HG02642 (cell line): ENCODE measurements at regions not wholly inside any gene's neighbourhood (a gene's known extent, or its start where the extent isn't known, plus 50 kb on each side); places are given as distances from the start of the nearest gene placed in this dataset.
"Not testable (repeated sequence)": the region's sequence is repeated elsewhere in the genome, so short reads cannot be mapped to it uniquely, and the experiment has no call there.

ENCODE experiments used
- ATAC-seq: cut with Tn5 transposase; IDR thresholded peaks from one replicate; pipeline ENCODE4 v1.9.1; 2021; ENCODE audit warnings: mild to moderate bottlenecking; ENCODE audit not compliant: unreplicated experiment, poor library complexity

DNA sequence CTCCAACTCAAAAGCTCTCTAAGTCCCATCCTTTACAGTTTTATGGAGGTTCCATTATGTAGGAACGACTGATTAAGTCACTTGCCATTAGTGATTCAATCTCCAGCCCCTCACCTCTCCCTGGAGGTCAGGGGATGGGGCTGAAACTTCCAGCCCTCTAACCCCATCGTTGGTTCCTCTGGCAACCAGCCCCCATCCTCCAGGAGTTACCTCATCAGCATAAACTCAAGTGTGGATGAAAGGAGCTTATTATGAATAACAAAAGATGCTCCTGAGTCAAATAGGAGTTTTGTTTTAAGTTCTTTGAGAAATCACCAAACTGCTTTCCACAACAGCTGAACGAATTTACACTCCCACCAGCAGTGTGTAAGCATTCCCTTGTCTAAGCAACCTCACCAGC is 494.3 kb upstream of the AUTS2 start:
- no peak for ATAC-seq

DNA sequence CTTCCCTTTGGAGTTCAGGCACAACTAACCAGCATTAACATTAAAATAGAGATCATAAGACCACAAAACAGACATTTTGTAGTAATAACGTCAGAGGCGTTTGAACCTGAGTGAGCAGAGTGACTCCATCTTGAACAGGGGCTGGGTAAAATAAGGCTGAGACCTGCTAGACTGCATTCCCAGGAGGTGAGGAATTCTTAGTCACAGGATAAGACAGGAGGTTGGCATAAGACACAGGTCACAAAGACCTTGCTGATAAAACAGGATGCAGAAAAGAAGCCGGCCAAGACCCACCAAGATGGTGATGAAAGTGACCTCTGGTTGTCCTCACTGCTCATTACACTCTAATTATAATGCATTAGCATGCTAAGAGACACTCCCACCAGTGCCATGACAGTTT is 493.2 kb upstream of the AUTS2 start:
- ATAC-seq = no peak

DNA sequence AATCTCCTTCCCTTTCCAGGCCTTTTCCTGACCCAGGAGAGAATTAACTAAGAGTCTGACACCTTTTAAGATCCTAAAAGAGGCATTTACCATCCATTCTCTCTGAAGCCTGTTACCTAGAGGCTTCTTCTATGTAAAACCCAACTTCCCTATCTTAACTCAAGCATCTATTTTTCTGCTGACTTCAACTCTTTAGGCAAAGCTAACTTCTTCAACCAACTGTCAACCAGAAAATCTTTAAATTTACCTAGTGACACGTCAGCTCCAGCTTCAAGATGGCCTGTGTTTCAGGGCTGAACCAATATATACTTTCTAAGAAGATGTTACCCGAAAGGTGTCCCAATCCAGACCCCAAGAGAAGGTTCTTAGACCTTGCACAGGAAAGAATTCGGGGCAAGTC is 492.3 kb upstream of the AUTS2 start:
- no peak for ATAC-seq

DNA sequence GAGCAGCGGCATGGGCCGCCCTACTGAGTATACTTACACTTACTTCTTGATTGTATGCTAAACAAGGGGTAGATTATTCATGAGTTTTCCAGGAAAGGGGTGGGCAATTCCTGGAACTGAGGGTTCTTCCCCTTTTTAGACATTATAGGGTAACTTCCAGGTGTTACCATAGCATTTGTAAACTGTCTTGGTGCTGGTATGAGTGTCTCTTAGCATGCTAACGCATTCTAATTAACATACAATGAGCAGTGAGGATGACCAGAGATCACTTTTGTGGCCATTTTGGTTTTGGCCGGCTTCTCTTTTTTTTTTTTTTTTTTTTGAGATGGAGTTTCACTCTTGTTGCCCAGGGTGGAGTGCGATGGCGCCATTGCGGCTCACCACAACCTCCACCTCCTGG is 491.8 kb upstream of the AUTS2 start:
- ATAC-seq = not testable (repeated sequence)

DNA sequence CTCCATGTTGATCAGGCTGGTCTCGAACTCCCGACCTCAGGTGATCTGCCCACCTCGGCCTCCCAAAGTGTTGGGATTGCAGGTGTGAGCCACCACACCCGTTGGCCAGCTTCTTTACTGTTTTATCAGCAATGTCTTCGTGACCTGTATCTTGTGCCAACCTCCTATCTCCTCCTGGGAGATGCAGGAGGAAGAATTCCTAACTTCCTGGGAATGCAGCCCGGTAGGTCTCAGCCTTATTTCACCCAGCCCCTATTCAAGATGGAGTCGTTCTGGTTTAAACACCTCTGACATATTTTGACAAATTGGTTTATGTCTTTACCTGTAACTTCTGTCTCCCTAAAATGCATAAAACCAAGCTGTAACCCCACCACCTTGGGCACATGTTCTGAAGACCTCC is 491.3 kb upstream of the AUTS2 start:
- ATAC-seq = not testable (repeated sequence)

DNA sequence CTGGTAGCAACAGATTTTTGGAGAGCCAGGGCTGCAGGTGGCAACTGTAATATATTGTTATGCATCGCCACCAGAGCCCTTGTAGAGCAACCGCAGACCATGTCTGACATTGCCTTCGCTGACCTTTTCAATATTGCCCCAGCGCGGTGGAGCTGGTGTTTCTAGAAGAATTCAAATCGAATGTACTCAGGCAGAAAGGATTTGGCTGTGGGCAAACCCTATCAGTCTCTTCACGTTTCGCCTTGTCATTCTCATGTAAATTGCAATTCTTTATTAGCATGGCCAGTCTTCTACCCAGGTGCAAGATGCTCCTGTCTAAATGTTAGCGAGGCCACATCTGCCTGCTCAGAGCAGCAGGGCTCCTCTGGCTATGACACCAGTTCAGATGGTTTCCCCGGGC is 490.2 kb upstream of the AUTS2 start:
- no peak for ATAC-seq

DNA sequence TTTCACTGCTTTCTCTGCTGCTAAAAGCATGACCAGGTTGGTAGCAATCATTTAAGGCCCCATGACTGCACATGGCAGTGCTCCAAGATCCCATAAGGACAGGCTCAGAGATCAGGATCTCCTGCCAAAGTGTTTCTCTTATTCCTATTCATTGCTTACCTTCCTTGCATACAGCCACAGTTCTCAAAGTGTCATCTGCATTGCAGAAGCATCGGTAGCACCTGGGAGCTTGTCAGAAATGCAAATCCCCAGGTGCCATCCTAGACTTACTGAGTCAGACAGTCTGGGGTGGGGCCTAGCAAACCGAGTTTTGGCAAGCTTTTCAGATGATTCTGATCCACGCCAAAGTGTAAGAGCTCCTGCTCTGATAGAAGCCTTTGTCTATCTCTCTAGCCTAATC is 489.0 kb upstream of the AUTS2 start:
- ATAC-seq = no peak

DNA sequence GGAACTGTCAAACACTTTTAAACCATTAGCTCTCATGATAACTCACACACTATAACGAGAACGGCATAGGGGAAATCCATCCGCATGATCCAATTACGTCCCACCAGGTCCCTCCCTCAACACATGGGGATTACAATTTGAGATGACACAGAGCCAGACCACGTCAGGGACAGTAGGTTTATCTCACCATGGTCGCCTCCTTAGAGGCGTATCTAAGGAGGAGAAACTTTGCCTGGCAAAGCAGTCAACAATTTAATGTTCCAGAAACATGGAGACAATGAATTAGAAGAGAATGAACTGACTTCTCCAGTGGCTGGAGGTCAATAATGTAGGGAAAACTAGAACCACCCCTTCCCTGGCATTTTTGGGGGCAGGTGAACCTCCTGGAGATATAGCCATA is 488.4 kb upstream of the AUTS2 start:
- no peak for ATAC-seq

DNA sequence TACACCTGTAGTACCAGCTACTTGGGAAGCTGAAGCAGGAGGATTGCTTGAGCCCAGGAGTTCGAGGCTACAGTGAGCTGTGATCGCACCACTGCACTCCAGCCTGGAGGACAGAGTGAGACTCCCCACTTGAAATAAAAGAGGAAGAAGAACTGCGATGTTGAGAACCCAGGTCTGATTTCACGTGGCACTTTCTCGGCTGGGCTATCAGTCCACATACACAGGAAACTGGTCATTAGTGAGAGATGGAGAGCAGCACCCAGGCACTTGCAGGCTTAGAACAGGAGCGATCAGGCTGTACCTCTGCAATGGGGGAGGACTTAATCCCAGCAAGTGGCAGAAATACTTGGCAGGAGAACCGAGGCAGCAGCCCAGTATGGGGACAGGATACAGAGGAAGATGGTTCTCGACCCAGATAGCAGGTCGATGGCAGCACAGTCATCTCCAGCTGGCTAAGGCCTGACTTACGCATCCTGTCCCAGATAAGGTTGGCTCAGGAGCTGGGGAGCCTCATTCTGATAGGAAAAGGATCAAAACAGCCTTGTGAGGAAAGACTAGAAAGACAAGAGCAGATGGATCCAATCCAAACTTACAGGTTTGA is 487.7 kb upstream of the AUTS2 start:
- ATAC-seq = no peak

DNA sequence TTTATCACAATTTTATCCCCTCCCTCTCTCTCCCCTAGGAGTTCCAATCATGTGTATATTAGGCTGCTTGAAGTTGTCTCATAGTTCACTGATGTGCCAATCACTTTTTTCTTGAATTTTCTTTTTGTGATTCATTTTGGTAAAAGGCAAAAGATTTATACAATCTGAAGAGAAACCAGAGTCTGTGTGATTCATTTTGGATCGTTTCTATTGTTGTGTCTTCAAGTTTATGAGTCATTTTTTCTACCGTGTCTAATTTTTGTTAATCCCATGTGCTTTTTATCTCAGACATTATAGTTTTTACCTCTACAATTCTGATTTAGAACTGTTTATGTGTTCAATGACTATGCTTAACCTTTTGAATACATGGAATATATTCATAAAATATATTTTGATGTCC is 483.9 kb upstream of the AUTS2 start:
- no peak for ATAC-seq

DNA sequence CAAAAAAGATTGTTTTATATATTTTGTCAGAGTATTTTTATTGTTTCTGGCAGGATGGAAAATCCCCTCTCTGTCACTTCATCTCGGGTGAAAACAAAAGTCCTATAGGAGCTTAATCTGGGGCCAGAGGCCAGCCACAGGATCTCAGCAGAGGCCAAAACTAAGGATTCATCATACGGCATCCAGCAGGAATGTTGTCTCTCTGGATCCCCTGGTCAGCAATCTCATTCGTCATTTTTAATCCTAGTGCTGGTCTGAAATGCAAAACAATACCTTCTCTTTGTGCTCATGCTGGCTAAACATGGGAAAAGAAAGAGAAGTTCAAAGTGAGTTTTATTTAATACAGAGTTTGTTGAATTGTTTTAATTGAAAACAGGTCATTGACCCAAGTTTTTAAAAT is 482.5 kb upstream of the AUTS2 start:
- no peak for ATAC-seq

DNA sequence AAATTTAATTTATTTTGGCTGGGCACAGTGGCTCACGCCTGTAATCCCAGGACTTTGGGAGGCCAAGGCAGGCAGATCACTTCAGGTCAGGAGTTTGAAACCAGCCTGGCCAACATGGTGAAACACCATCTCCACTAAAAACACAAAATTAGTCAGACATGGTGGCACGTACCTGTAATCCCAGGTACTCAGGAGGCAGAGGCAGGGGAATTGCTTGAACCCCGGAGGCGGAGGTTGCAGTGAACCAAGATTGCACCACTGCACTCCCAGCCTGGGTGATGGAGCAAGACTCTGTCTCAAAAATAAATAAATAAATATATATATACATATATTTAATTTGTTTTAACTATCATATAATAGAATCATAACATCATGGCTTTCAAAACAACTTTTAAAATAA is 482.1 kb upstream of the AUTS2 start:
- ATAC-seq = not testable (repeated sequence)

DNA sequence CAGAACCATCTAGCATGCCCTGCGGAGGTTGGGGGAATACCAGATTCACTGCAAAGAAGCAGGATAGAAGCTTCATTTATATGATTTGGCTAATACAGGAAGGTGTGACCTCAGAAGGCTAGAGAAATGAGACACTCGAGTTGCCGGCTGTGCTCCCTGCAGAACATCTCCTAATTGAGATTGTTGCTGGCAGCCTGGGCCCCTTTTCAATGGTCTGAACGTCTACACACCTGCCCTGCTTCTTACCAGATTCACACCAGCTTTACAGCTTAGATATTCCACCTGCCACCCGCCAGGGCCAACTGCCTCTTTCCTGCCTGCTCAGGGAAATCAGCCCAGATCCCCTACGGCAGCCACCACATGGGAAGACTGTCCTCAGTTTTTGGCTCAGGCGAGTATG is 475.3 kb upstream of the AUTS2 start:
- no peak for ATAC-seq

DNA sequence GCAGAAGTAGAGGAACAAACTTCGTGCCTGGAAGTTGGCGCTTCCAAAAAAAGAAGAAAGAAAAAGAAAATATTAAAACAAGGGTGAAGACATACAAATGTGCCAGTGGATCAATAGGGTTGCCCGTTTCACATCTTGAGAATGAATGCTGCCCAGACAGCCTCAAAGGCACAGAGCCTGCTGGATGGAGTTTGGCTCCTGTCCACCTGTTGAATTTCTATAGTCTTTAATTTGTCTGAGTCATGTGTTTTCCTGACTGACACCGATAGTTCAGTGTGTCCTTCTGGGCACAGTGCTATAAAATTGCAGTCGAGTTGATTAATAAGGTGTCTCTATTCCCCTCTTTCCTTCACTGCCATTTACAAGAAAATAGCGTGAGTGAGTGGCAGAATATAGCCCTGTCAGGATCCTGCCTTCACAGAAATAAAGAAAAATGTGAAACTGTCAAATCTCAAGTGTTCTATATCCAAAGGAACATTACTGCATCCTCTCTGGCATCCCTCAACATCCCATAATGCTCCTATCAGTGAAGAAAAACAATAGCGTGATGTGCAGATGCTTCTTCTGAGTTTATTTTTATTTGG is 471.3 kb upstream of the AUTS2 start:
- no peak for ATAC-seq

DNA sequence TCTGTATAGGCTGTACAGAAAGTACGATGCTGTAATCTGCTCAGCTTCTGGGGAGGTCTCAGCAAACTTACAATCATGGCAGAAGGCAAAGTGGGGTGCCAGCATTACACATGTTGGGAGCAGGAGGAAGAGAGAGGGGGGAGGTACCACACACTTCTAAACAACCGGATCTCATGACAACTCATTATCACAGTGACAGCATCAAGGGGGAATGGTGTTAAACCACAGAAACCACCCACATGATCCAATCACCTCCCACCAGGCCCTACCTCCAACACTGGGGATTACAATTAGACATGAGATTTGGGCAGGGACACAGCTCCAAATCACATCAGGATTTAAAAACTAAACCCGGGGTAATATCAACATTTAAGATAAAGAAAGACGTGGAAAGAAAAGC is 468.8 kb upstream of the AUTS2 start:
- no peak for ATAC-seq

DNA sequence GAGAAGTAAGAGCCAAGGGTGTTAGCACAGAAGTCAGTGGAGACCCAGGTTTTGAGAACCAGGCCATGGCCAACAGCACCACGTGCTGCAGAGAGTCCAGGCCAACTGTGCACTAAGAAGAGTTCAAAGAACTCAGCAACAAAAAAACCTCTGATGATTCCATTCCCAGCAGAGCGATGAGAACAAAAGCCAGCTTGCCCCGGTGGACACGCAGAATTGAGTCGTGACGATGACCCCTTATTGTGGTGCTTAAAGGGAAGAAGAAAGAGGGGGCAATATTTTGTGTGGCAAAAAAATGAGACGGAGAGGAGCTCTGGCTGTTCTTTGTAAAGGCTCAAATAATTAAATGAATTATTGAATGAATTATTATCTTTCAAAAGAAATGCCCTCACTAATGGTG is 468.3 kb upstream of the AUTS2 start:
- ATAC-seq = no peak

DNA sequence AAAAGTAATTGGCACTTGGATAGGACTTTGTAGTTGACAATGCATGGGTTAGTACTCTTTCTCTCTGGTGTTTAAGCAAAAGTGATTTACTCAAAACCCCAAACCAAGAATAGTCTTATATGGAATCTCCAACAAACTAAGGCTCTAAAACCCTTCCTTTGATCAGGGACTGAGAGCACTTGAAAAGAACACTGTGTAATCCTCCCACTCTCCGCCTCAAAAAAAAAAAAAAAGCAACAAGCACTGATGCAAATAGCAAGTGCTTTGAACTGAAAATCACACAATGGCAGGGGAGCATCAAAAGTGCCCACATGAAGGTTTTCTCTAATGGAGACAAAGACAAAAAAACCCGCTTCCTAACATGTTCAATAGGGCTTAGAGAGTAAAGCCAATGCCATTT is 467.9 kb upstream of the AUTS2 start:
- ATAC-seq = no peak

DNA sequence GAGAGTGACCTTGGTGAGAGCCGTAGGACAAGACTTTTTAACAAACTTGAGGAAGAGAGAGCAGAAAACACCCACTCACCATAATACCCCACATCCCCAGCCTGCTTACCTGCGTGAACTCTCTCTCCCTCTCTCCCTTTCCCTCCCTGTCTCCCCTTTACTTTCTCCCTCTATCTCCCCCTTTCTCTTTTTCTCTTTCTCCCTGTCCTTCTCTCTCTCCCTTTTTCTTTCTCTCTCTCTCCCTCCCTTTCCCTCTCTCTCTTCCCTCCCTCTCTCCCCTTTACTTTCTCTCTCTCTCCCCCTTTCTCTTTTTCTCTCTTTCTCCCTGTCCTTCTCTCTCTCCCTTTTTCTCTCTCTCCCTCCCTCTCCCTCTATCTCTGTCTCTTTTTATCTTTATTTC is 464.0 kb upstream of the AUTS2 start:
- no peak for ATAC-seq

DNA sequence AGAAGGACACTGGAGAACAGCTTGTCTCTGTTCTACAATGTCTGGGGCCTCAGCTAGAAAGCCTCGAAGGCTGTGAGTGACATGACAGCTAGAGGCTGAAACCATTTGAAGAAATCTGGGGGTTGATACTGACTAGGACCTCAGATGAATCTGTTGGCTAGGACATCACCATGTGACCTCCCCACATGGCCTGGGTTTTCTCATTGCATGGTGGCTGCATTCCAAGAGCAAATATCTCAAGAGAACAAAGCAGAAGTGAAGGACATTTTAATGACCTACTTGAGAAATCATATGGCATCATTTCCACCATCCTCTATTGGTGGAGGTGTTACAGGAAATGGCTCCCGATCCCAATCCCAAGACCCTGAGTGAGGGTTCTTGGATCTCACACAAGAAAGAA is 450.6 kb upstream of the AUTS2 start:
- ATAC-seq = no peak

DNA sequence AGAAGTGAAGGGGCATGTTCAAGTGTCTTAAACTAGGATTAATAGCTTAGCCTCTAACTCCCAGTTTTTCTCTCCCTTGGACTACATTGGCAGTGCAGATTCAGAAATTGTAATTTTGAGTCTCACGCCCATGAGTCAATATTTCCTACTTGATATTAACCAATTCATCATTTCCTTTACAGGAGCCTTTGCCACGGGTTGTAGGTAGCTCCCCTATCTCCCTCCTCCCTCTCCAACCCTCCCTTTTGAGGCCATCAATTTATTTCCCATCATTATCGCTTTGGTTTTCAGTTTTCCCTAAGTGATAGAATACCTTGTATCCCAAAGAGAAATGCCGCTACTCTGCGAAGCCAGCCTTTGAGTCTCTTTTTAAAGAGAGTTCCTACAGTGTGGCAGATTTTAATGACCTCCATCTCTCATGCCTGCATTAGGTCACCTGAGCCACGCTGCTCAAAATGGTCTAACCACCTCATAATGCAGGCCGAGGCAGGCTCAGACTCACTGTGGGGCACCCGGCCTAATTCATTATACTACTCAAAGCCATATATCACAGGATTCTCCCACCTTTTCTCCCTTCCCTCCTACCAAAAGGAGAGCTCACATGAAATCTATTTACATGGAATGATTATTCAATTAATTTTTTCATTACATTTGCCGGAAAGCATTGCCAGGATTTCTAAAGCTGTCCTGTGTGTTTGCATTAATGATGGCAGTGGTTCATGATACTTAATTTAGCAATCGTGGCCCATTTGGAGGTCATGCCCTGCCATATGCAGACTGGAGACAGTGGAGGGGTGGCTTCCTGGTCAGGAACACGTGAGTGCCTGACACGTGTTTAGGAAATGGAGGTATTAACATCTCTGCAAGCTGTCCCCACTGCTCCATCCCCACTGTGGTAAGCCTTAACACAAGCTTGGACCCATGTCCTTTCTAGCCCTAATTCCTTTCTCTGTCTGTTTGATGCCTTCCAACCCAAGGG is 448.2 kb upstream of the AUTS2 start:
- no peak for ATAC-seq

DNA sequence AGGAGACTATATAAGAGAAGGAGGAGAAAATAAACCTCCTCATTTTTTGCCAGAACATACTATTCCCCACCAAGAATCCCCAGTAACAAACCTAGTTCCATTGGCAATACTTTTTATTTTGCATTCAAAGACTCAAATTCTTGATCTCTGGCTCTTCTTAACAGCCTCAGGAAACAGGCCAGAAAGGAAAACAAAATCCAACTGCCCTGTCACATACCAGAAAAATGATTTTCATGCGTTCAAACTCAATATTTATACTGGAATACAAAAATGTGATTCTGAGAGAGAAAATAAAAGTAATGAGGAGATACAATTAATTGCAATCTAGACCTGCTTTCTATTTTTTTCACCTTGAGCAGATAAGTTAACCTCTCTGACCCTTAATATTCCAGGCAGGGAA is 435.9 kb upstream of the AUTS2 start:
- no peak for ATAC-seq
